Endodermal cell (in vitro differentiated cells): ENCODE measurements at regions not wholly inside any gene's neighbourhood (a gene's known extent, or its start where the extent isn't known, plus 50 kb on each side); places are given as distances from the start of the nearest gene placed in this dataset.

Source experiments
- DNase-seq: peaks from one replicate; pipeline ENCODE4 v3.0.0-alpha.2; 2017
- H3K27ac ChIP-seq: 2 replicates; pipeline ENCODE4 v1.5.1; 2013; ENCODE audit warnings: mild to moderate bottlenecking, low read depth, low read length, moderate library complexity
- H3K27me3 ChIP-seq: 2 replicates; pipeline ENCODE4 v1.6.1; 2013; ENCODE audit warnings: mild to moderate bottlenecking, low read length, moderate library complexity; ENCODE audit not compliant: insufficient read depth, control insufficient read depth, poor library complexity, severe bottlenecking
- H3K36me3 ChIP-seq: 2 replicates; pipeline ENCODE4 v1.7.0; 2013; ENCODE audit warnings: mild to moderate bottlenecking, low read length, moderate library complexity; ENCODE audit not compliant: control insufficient read depth, insufficient read depth
- H3K4me1 ChIP-seq: one replicate; pipeline ENCODE4 v1.7.0; 2013; ENCODE audit warnings: low read length; ENCODE audit not compliant: control insufficient read depth, insufficient read depth
- H3K4me3 ChIP-seq: 2 replicates; pipeline ENCODE4 v1.5.1; 2013; ENCODE audit warnings: mild to moderate bottlenecking, low read length, moderate library complexity
- H3K9ac ChIP-seq: 2 replicates; pipeline ENCODE4 v1.6.1; 2013; ENCODE audit warnings: mild to moderate bottlenecking, low read length, moderate library complexity; ENCODE audit not compliant: poor library complexity, severe bottlenecking; ENCODE audit errors: extremely low read depth
- H3K9me3 ChIP-seq: 2 replicates; pipeline ENCODE4 v1.6.1; 2013; ENCODE audit warnings: mild to moderate bottlenecking, low read length, moderate library complexity; ENCODE audit not compliant: control insufficient read depth
- H3K27ac Mint-ChIP-seq: 2 replicates; pipeline ENCODE4 v1.8.0; 2020; ENCODE audit warnings: mixed read lengths
- H3K27me3 Mint-ChIP-seq: 2 replicates; pipeline ENCODE4 v1.8.0; 2021; ENCODE audit warnings: mild to moderate bottlenecking, mixed read lengths; ENCODE audit not compliant: insufficient read depth
- H3K36me3 Mint-ChIP-seq: 2 replicates; pipeline ENCODE4 v1.8.0; 2020; ENCODE audit warnings: low read depth, mixed read lengths
- H3K4me1 Mint-ChIP-seq: 2 replicates; pipeline ENCODE4 v1.8.0; 2020; ENCODE audit warnings: mixed read lengths
- H3K4me3 Mint-ChIP-seq: 2 replicates; pipeline ENCODE4 v1.8.0; 2020; ENCODE audit warnings: mild to moderate bottlenecking, moderate library complexity, mixed read lengths
- H3K9me3 Mint-ChIP-seq: 2 replicates; pipeline ENCODE4 v1.8.0; 2020; ENCODE audit warnings: mild to moderate bottlenecking, mixed read lengths
- WGBS, 2 experiments: methylation state at CpG; one replicate each; pipeline versions ENCODE4 v1.1.5 to v1.1.7; 2013; ENCODE audit warnings: missing lambda C conversion rate in 2 of 2, mixed read lengths in 1 of 2; ENCODE audit not compliant: insufficient coverage in 1 of 2, insufficient read length in 1 of 2; 5-methylcytosine and 5-hydroxymethylcytosine counted together
- TF ChIP-seq, protein P1 (sequence below): fragments of 200-600 bp; sonication (generic); conservative IDR thresholded peaks from 2 replicates; pipeline ENCODE4 v1.5.0; 2021; ENCODE audit warnings: antibody characterized with exemption, mild to moderate bottlenecking

DNA sequence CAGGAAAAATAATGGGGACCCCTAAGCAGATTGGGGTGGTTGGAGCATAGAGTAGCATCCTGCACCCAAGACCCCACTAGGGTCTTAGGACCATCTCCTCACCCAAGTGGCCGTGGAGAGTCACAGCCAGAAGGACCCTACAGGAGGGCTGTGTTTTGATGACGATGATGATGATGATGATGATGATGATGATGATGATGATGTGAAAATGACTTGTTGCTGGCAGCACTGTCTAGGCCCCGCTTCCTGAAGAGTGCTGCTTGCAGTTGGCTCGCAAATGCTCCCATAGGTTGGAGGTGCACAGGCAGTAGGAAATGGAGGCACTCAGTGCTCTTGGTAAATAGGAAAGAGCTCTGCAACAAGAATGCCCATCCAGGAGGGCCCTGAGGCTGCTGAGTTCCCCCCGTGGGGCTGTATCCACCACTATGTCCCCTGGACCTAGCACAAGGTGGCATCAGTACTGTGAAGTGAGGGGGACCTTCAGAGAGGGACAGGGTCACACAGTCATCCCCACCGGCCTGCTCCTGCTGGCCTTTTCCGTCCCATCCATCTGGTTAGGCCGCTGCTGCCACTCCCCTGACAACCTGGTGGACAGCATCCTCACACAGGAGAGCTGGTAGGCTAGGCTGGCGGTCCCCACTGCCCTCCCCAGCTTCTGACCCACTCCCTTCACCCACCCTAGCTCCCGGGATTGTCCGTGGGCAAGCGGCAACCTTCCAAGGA lies 139.6 kb downstream of the FOXD2 start:
- Mint-ChIP-seq H3K4me3 (no peak overlapping the region), H3K36me3 (no peaks in the 10 kb centered on the region), H3K4me1 (peaks cover 11% of the 10 kb centered on the region), H3K27ac (no peak overlapping the region), H3K9me3 (no peaks in the 10 kb centered on the region), H3K27me3 (peaks cover 2% of the 10 kb centered on the region)
- H3K9me3 ChIP-seq = no peaks in the 10 kb centered on the region
- no peaks in the 10 kb centered on the region for H3K36me3 ChIP-seq
- H3K27me3 ChIP-seq = peaks cover under 1% of the 10 kb centered on the region
- no peak overlapping the region for H3K9ac ChIP-seq
- TF ChIP-seq, protein P1, sequence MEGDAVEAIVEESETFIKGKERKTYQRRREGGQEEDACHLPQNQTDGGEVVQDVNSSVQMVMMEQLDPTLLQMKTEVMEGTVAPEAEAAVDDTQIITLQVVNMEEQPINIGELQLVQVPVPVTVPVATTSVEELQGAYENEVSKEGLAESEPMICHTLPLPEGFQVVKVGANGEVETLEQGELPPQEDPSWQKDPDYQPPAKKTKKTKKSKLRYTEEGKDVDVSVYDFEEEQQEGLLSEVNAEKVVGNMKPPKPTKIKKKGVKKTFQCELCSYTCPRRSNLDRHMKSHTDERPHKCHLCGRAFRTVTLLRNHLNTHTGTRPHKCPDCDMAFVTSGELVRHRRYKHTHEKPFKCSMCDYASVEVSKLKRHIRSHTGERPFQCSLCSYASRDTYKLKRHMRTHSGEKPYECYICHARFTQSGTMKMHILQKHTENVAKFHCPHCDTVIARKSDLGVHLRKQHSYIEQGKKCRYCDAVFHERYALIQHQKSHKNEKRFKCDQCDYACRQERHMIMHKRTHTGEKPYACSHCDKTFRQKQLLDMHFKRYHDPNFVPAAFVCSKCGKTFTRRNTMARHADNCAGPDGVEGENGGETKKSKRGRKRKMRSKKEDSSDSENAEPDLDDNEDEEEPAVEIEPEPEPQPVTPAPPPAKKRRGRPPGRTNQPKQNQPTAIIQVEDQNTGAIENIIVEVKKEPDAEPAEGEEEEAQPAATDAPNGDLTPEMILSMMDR = no peak
- WGBS, 2 experiments = 84 to 86% methylated on average over 12 of the region's 12 CpGs
- no peaks in the 10 kb centered on the region for H3K4me1 ChIP-seq
- no peak for DNase-seq
- no peak overlapping the region for H3K27ac ChIP-seq
- no peak overlapping the region for H3K4me3 ChIP-seq

DNA sequence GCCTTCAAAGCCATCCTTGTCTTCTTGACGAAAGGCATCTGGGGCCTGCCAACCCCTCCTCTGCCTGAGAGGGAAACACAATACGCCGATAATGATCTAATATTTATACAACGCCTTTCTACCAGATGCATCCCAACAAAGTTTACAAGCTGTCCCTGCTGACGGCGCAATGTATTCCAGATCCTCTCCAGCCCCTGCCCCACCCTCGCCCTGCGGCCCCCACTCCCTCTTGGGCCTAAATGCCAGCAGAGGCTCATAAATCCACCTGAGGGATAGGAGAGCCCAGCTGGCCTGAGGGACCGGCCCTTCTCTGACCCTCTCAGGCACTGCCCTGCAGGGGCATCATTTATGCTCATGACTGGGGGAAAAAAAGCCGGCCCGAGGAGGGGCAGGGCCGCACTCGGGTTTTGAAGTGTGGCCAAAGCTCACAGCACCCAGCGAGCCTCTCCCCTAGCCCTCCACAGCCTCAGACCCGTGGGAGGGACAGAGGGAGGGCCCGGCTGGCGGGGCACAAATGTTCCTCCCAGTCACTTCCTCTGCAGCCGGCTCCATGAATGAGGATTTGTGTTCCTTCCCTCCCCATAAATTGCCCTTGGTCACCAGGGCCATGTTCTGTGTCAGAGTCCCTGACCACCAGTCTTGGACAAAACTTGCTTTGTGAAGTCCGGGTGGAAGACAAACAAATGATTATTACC lies 140.3 kb downstream of the FOXD2 start:
- 76 to 80% methylated on average over 11 to 19 of the region's 19 CpGs for WGBS, 2 experiments
- Histone ChIP-seq H3K27ac (peak overlapping the region; percentile 56), H3K4me1 (no peaks in the 10 kb centered on the region), H3K27me3 (no peaks in the 10 kb centered on the region), H3K9ac (no peak overlapping the region), H3K36me3 (no peaks in the 10 kb centered on the region), H3K4me3 (no peak overlapping the region), H3K9me3 (no peaks in the 10 kb centered on the region)
- H3K27ac Mint-ChIP-seq = no peak overlapping the region
- TF ChIP-seq, protein P1 = no peak
- peaks cover 10% of the 10 kb centered on the region for H3K4me1 Mint-ChIP-seq
- H3K9me3 Mint-ChIP-seq = no peaks in the 10 kb centered on the region
- H3K4me3 Mint-ChIP-seq = no peak overlapping the region
- DNase-seq = peak; percentile 65
- H3K27me3 Mint-ChIP-seq = peaks cover 2% of the 10 kb centered on the region
- no peaks in the 10 kb centered on the region for H3K36me3 Mint-ChIP-seq

DNA sequence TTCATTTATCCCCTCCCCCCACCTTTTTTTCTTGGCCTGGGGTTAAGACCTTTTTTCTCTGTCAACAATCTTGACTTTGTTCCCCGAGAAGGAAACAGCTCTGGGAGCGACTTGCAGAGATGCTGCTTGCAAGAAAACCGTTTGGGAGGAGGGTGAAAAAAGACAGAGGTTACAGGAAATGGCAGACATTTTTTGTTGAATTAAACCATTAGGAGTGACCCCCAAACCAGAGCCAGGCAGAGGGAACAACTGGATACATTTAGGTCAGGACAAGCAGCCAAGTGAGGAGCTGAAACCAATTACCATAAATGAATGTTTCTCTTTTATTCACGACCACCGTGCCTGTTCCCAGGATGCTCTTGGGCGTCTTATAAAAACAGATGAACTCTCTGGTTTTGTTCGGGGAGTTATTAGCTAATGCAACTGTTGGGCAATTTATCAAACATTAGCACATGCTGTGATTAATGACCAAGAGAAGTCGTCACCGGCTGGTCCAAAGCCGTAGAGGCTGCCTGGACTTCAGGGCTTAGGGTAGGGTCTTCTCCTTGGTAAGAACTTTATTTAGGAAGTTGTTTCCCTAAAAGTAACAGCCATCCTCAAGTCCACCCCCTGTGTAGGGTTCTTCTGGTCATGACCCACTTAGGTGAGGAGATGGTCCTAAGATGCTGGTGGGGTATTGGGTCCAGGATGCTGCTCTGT lies 141.0 kb downstream of the FOXD2 start:
- no peak overlapping the region for H3K9ac ChIP-seq
- H3K27ac ChIP-seq = peak overlapping the region; percentile 55
- 80 to 87% methylated on average over 8 to 10 of the region's 10 CpGs for WGBS, 2 experiments
- Mint-ChIP-seq H3K4me1 (peaks cover 12% of the 10 kb centered on the region), H3K36me3 (no peaks in the 10 kb centered on the region), H3K27me3 (peaks cover 2% of the 10 kb centered on the region), H3K27ac (no peak overlapping the region), H3K4me3 (no peak overlapping the region), H3K9me3 (no peaks in the 10 kb centered on the region)
- DNase-seq = peak; percentile 20
- TF ChIP-seq, protein P1 = no peak
- no peaks in the 10 kb centered on the region for H3K36me3 ChIP-seq
- H3K4me3 ChIP-seq = no peak overlapping the region
- H3K27me3 ChIP-seq = no peaks in the 10 kb centered on the region
- no peaks in the 10 kb centered on the region for H3K9me3 ChIP-seq
- no peaks in the 10 kb centered on the region for H3K4me1 ChIP-seq
